GM19324 (cell line): ENCODE measurements at regions not wholly inside any gene's neighbourhood (a gene's known extent, or its start where the extent isn't known, plus 50 kb on each side); places are given as distances from the start of the nearest gene placed in this dataset.
"Not testable (repeated sequence)": the region's sequence is repeated elsewhere in the genome, so short reads cannot be mapped to it uniquely, and the experiment has no call there.

Experiments used
- ATAC-seq: cut with Tn5 transposase; IDR thresholded peaks from one replicate; pipeline ENCODE4 v1.9.1; 2021; ENCODE audit warnings: mild to moderate bottlenecking, moderate library complexity; ENCODE audit not compliant: unreplicated experiment, low FRiP score

DNA sequence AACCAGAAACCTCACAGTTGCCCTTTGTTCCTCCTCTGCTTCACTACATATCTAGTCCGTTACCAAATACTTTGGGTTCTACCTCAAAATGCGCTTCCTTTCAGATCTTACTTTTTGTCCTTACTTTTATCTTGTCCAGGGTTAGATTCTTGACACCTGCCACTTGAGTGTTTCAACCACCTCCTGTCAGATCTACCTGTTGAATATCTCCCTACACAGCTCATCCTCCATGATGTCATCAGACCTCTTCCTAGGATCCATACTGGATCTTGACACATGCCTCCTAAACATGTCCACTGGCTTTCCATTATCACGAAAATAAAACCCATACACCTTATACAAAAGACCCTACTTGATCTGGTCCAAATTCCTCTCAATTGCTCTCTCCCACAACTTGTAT, 125.2 kb upstream of the SLC24A2 start:
- ATAC-seq: no peak

DNA sequence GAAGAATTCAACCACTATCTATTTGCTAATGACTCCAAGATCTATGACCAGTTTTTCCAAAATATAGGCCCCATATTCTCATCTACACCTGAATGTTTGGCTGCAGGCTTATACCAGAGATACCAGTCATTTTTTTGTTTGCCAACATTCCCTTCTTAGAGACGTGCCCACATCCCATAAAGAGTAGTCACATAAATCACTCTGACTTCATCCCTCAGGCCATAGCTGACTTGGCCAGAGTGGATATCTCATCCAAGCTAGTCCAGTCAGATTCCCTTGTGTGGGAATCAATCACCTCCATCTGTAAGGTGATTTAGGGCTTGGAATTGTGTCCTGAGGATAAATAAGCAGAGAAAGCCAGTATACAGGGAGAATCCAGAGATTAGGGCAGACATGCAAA, 124.3 kb upstream of the SLC24A2 start:
- no peak for ATAC-seq

DNA sequence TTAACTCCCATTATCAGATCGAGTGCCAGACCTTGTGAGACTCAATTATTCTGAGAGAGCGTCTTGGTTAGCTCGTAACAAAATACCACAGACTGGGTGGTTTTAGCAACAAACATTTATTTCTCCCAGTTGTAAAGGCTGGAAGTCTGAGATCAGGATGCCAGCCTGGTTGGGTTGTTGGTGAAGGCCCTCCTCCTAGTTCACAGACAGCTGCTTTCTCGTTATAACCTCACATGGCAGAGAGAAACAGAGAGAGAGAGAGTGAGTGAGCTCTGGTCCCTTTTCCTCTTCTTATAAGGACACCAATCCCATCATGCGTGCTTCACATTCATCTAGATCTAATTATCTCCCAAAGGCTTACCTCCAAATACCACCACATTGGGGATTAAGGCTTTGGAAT, 114.2 kb upstream of the SLC24A2 start:
- no peak for ATAC-seq

DNA sequence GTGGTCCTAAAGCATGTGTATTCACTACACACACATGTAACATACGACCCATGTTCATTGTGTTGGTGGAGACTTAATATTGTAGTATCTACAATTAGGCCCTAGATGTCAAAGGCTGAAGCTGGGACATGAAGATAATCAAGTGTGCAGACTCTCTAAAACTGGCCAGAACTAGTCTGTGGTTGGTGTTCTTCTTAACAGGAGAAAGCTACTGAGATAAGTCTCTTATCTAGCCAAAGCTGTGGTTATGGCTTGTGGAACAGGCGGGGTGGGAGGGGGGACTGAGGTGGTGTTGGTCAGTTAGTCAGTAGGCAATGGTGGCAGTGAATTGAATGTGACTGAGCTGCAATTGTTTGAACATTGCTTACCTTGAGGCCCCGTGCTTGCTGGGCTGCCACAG, 112.7 kb upstream of the SLC24A2 start:
- ATAC-seq: no peak

DNA sequence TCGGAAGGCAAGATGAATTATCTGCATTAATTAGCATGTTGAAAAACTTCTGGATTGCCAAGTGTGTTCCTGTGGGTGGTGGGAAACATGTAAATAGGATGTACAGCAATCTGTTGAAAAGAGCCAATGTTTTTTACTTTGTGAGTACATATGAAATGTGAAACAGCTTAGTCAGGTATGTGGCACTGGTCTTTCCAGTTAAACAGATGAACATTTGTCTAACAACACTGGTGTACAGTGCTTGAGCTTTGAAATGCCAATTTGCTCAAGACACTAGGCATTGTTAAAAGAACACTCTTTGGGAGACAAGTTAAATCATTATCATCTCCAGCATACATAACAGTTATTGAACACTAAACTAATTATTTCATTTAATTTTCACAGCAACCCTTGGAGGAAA, 107.3 kb upstream of the SLC24A2 start:
- no peak for ATAC-seq

DNA sequence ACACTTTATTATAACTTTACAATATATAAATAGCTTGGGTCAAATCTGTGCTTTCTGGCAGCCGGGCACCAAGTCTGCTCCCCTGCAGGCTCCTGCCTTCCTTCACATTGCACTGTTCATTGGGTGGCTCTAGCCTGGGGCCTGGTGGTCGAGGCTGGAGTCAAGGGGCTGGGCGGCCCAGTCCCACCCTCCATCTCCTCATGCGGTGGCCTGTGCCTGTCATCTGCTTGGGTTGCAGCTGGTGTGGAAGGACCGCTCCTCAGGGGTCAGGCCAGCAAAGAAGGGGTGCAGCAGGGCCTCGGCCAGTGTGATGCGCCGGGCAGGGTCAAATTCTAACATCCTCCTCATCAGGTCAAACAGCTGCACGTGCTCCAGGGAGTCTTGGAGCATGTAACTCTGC, 106.7 kb upstream of the SLC24A2 start:
- ATAC-seq: not testable (repeated sequence)

DNA sequence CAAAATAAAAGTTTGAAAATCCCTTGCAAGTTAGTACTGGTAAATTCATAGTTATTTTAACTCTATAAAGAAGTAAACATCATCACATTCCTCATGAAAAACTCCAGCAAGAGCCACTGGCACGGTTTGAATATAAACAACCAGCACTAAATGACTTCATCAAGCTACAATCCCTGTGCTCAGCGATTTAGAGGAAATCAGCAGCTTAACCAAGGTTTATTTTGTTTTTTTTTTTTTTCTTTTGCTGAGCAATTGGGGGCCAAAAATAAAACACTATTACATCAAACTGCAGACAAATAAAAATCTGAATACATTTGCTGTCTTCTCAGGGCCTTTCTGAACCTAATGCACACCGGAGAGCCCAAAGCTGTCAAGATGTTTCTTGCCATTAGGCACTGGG, 106.2 kb upstream of the SLC24A2 start:
- ATAC-seq: no peak

DNA sequence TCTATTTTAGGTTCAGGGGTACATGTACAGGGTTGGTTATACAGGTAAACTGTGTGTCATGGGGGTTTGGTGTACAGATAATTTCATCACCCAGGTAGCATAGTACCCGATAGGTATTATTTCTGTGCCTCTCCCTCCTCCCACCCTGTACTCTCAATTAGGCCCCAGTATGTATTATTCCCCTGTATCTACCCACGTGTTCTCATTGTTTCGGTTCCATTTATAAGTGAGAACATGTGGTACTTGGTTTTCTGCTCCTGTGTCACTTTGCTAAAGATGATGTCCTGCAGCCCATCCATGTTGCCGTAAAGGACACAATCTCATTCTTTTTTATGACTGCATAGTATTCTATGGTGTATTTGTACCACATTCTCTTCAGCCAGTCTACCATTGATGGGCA, 96.8 kb upstream of the SLC24A2 start:
- ATAC-seq: no peak

DNA sequence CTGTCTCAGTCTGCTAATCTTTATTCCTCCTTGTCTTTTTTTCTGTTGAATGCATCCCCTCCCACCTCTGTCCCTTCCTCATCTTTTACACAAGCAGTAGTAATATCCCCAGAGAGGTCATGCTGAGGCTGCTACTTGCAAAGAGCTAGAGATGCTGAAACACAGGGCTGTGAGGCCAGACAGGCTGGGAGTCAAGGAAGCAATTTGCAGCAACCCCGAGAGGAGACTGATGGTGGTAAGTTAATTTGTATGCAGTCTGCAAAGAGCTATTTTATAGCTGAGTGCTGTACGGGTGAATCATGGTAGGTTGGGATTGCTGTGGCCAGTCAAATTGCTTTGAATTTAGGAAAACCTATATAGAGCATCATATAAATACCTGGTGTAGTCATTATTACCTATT, 90.2 kb upstream of the SLC24A2 start:
- ATAC-seq: no peak

DNA sequence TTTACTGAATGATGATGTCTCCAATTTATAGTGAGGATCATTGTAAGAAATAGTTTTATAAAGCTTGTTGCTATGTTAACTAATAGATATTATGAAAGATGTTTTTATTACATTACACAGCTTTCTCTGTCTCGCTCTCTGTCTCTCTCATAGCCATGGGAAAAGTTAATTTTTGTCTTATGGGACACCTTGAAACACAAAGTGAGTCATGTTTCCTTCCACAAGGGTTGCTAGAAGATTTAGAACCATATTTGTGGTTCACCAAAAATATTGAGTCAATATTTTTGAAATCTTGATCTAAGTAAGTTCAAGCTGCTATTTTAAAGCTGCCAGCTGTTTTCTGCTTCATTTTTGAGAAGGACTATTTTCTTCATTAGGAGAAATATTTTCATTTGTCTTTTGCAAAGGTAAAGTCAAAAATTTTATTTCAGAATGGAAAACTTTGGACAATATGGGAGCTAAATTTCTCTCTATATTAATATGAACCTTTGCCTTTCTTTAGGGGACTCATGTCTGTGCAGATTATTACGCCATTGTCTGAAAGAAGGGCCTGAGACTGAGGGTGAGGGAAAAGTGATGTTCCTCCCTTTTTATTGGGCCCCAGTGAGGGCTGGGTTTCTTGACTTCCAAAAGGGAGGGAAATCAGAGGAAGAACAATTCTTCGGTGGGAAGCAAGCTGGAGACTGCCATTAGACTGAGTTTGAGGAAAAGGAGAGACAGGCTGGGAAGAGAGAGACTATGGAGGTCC, 87.9 kb upstream of the SLC24A2 start:
- no peak for ATAC-seq

DNA sequence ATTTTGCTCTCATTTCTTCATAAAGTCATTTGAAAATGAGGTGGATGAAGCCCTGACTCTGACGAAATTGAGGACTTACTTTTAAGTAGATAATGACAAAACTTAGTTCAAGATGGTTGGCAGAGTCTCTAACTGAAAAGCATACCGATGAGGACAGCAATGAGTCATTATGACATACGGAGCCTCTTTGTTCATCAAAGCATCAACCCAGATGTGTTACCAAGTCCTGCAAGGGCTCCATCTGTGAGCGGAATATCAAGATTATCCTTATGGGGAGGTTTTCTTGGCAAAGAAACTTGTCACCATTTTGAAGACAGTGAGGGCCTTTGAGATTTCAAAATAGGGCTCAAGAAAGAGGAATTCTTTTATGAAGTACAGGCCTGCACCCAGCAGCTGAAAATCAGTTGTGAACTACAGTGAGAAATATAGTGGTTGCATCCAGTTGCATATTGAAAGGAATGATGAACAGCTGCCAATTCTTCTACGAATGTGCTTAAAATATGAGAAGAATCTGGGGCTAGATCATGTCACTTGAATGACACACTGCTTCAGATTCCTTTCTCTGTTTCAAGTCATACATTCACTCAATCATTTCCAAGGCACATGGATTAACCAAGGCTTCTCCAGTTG, 86.6 kb upstream of the SLC24A2 start:
- ATAC-seq: no peak

DNA sequence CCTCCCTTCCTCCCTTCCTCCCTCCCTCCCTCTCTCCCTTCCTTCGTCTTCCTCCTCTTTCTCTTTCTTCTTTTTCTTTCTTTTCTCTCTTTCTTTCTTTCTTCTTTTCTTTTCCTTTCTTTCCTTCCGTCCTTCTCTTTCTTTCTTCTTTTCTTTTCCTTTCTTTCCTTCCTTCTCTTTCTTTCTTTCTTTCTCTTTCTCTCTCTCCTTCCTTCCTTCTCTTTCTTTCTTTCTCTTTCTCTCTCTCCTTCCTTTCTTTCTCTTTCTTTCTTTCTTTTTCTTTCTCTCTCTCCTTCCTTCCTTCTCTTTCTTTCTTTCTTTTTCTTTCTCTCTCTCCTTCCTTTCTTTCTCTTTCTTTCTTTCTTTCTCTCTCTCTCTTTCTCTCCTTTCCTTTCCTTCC, 84.4 kb upstream of the SLC24A2 start:
- ATAC-seq: not testable (repeated sequence)

DNA sequence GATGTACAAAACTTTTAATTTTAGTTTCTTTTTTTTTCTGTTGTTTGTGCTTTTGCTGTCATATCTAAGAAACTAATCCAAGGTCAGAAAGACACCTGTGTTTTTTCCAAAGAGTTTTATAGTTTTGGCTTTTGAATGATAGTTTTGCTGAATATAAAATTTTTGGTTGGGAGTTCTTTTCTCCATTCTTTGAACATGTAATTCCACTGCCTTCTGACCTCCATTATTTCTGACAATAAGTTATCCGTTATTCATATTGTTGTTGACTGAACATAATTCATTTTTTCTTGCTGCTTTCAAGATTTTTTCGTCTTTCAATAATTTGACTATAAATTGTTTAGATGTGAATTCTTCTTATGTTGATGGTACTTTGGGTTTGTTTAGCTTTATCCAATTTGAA, 82.2 kb upstream of the SLC24A2 start:
- ATAC-seq: no peak

DNA sequence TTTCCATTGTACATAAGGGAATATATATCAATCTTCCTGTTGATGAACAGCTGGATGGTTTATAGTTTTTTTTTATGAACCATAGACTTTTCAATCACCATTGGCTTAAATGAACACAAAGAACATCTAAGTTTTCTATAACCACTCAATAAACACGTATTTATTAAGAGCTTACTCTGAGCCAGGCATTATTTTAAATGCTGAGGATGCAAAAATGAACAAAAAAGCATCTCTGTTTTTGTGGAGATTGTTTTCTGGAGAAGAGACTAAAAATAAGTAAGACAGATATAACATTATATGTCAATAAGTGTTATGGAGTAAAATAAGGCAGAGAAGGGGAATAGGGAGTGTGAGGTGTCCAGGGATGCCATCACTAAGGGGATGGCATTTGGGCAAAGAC, 52.1 kb upstream of the SLC24A2 start:
- no peak for ATAC-seq
